ENCODE measurements at regions not wholly inside any gene's neighbourhood (a gene's known extent, or its start where the extent isn't known, plus 50 kb on each side); places are given as distances from the start of the nearest gene placed in this dataset.

DNA sequence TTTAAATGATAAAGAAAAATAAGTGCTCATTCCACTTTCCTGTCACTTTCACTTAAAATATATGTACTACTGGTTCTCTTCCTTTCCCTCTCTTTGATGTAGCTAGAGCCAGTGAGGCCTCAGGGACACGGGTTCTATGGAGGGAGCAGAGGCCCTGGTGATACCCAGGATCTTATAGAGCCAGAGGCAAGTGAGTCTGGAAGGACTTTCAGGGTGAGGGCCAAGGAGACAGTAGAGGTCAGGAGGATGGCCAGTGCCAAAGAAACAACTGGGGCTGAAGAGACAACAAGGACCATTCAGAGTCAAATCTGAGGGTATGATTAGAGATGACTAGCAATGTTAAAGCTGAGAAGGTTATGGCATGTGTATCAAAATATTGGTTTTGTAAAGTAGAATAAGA is 124.1 kb upstream of the GOLGA6L6 start:
- TF ChIP-seq EZH2phosphoT487 (IDR thresholded peaks at IDR 0.05; ENCODE audit: low read length) (no peak), EZH2 (optimal IDR thresholded peaks at IDR 0.05; ENCODE audit: low read depth, low read length) (no peak)
- TF ChIP-seq, protein P1, sequence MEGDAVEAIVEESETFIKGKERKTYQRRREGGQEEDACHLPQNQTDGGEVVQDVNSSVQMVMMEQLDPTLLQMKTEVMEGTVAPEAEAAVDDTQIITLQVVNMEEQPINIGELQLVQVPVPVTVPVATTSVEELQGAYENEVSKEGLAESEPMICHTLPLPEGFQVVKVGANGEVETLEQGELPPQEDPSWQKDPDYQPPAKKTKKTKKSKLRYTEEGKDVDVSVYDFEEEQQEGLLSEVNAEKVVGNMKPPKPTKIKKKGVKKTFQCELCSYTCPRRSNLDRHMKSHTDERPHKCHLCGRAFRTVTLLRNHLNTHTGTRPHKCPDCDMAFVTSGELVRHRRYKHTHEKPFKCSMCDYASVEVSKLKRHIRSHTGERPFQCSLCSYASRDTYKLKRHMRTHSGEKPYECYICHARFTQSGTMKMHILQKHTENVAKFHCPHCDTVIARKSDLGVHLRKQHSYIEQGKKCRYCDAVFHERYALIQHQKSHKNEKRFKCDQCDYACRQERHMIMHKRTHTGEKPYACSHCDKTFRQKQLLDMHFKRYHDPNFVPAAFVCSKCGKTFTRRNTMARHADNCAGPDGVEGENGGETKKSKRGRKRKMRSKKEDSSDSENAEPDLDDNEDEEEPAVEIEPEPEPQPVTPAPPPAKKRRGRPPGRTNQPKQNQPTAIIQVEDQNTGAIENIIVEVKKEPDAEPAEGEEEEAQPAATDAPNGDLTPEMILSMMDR (IDR thresholded peaks at IDR 0.05; ENCODE audit: low read length): no peak
- Histone ChIP-seq H3K4me2 (ENCODE audit: low read depth, low read length) (no peak overlapping the region), H2AFZ (ENCODE audit: low read length) (no peak overlapping the region), H3K79me2 (ENCODE audit: low read length) (no peaks in the 10 kb centered on the region), H3K9ac (ENCODE audit: low read length) (no peak overlapping the region), H3K4me3 (ENCODE audit: low read length) (no peak overlapping the region), H3K4me1 (ENCODE audit: low read length) (no peaks in the 10 kb centered on the region), H3K27me3 (replicated peaks; ENCODE audit: insufficient read depth, low read length) (no peaks in the 10 kb centered on the region), H3K27ac (ENCODE audit: low read length) (no peak overlapping the region), H3K9me2 (replicated peaks; ENCODE audit: insufficient read depth, low read length) (no peaks in the 10 kb centered on the region), H3F3A (ENCODE audit: insufficient read depth, low read length) (no peaks in the 10 kb centered on the region), H3K9me3 (replicated peaks; ENCODE audit: insufficient read depth, low read length) (no peaks in the 10 kb centered on the region), H3K36me3 (replicated peaks; ENCODE audit: insufficient read depth, low read length) (no peaks in the 10 kb centered on the region), H4K20me1 (ENCODE audit: insufficient read depth, low read length) (no peaks in the 10 kb centered on the region)
- DNase-seq: no peak

DNA sequence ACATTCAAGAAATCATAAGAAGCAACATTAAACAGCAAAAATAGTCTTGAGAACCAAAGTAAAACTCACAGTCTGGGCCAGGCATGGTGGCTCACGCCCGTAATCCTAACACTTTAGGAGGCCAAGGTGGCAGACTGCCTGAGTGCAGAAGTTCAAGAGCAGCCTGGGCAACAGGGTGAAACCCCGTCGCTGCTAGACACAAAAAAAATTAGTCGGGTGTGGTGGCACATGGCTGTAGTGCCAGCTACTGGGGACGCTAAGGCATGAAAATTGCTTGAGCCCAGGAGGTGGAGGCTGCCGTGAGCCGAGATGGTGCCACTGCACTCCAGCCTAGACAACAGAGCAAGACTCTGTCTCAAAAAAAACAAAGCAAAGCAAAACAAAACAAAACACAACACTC is 117.7 kb upstream of the GOLGA6L6 start:
- Histone ChIP-seq H3K36me3 (replicated peaks; ENCODE audit: insufficient read depth, low read length) (no peaks in the 10 kb centered on the region), H3F3A (ENCODE audit: insufficient read depth, low read length) (no peaks in the 10 kb centered on the region), H3K79me2 (ENCODE audit: low read length) (no peaks in the 10 kb centered on the region), H3K9me2 (replicated peaks; ENCODE audit: insufficient read depth, low read length) (no peaks in the 10 kb centered on the region), H4K20me1 (ENCODE audit: insufficient read depth, low read length) (no peaks in the 10 kb centered on the region), H3K4me1 (ENCODE audit: low read length) (peaks cover 4% of the 10 kb centered on the region; the same call in 1 of the 2 replicates), H3K9ac (ENCODE audit: low read length) (no peak overlapping the region), H3K4me3 (ENCODE audit: low read length) (no peak overlapping the region), H3K27ac (ENCODE audit: low read length) (no peak overlapping the region), H3K4me2 (ENCODE audit: low read depth, low read length) (no peak overlapping the region), H3K9me3 (replicated peaks; ENCODE audit: insufficient read depth, low read length) (no peaks in the 10 kb centered on the region), H3K27me3 (replicated peaks; ENCODE audit: insufficient read depth, low read length) (no peaks in the 10 kb centered on the region), H2AFZ (ENCODE audit: low read length) (no peak overlapping the region)
- no peak for DNase-seq
- no peak for TF ChIP-seq EZH2phosphoT487 (IDR thresholded peaks at IDR 0.05; ENCODE audit: low read length)
- no peak for TF ChIP-seq EZH2 (optimal IDR thresholded peaks at IDR 0.05; ENCODE audit: low read depth, low read length)
- TF ChIP-seq, protein P1 (IDR thresholded peaks at IDR 0.05; ENCODE audit: low read length): no peak

DNA sequence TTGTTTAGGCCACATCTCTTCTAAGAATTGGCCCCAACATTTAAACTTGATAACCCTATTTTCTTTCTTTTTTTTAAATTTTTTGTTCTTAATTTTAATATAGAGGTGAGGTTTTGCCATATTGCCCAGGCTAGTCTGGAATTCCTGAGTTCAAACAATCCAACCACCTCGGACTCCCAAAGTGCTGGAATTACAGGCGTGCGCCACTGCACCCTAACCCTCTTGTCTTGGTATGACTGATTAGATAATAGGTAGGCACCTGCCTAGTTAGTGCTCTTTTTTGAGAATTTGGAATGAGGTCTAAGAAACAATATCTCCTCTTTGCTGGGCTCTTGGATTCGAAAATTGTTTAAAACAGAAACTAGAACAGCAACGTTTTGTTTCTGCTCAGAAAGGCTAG is 116.4 kb upstream of the GOLGA6L6 start:
- H3K27me3 ChIP-seq (replicated peaks; ENCODE audit: insufficient read depth, low read length): no peaks in the 10 kb centered on the region
- TF ChIP-seq EZH2phosphoT487 (IDR thresholded peaks at IDR 0.05; ENCODE audit: low read length) (no peak), EZH2 (optimal IDR thresholded peaks at IDR 0.05; ENCODE audit: low read depth, low read length) (no peak)
- TF ChIP-seq, protein P1 (IDR thresholded peaks at IDR 0.05; ENCODE audit: low read length): no peak
- H3K9me3 ChIP-seq (replicated peaks; ENCODE audit: insufficient read depth, low read length): no peaks in the 10 kb centered on the region
- H3K9me2 ChIP-seq (replicated peaks; ENCODE audit: insufficient read depth, low read length): no peaks in the 10 kb centered on the region
- H3K4me1 ChIP-seq (ENCODE audit: low read length): peaks cover 4% of the 10 kb centered on the region; the same call in 1 of the 2 replicates
- H3K4me3 ChIP-seq (ENCODE audit: low read length): no peak overlapping the region
- no peaks in the 10 kb centered on the region for H4K20me1 ChIP-seq (ENCODE audit: insufficient read depth, low read length)
- H3K4me2 ChIP-seq (ENCODE audit: low read depth, low read length): peak overlapping the region; percentile 5; the same call in 1 of the 2 replicates
- DNase-seq: peak; percentile 35
- no peaks in the 10 kb centered on the region for H3K79me2 ChIP-seq (ENCODE audit: low read length)
- no peak overlapping the region for H3K9ac ChIP-seq (ENCODE audit: low read length)
- no peak overlapping the region for H2AFZ ChIP-seq (ENCODE audit: low read length)
- H3F3A ChIP-seq (ENCODE audit: insufficient read depth, low read length): no peaks in the 10 kb centered on the region
- H3K36me3 ChIP-seq (replicated peaks; ENCODE audit: insufficient read depth, low read length): no peaks in the 10 kb centered on the region
- H3K27ac ChIP-seq (ENCODE audit: low read length): no peak overlapping the region

Measured in MM.1S (cell line).